Astrocyte of the spinal cord (primary cell): ENCODE measurements at regions not wholly inside any gene's neighbourhood (a gene's known extent, or its start where the extent isn't known, plus 50 kb on each side); places are given as distances from the start of the nearest gene placed in this dataset.

Experiments used
- DNase-seq: peaks from one replicate; pipeline ENCODE4 v3.0.0; 2011; ENCODE audit warnings: low read depth, low spot score
- H3K4me3 ChIP-seq: 2 replicates; pipeline ENCODE4 v1.5.1; 2011; ENCODE audit warnings: low read depth, mild to moderate bottlenecking, low read length, moderate library complexity
- CTCF ChIP-seq: IDR thresholded peaks from 2 replicates; pipeline ENCODE4 v1.5.1; 2012; ENCODE audit warnings: low read depth, mild to moderate bottlenecking, low read length, inconsistent platforms
- in situ Hi-C: cut with HindIII; loops from 2 replicates; pipeline ENCODE4 v1.10.0; 2017; ENCODE audit warnings: low sequenced_read_pairs

GRCh38 chr4:165785337-165785736 lies 87.7 kb upstream of the TLL1 start:
- in situ Hi-C loops, result no loop called here
- H3K4me3 ChIP-seq, result no peak overlapping the region
- no peak for TF ChIP-seq CTCF
- DNase-seq, result no peak

- in situ Hi-C loops, result no loop called here
These were observed 85.3 kb upstream of the TLL1 start for GRCh38 chr4:165787516-165788274.

GRCh38 chr4:165788686-165789463 lies 84.2 kb upstream of the TLL1 start:
- in situ Hi-C loops, result no loop called here
- no peak for DNase-seq
- TF ChIP-seq CTCF, result no peak
- no peak overlapping the region for H3K4me3 ChIP-seq

More at GRCh38 chr4:165787516-165788274, 85.3 kb upstream of the TLL1 start:
- no peak overlapping the region for H3K4me3 ChIP-seq
- no peak for TF ChIP-seq CTCF
- DNase-seq, result no peak

- no peak for TF ChIP-seq CTCF
- in situ Hi-C loops, result no loop called here
- no peak for DNase-seq
- H3K4me3 ChIP-seq, result no peak overlapping the region
These were observed 79.8 kb upstream of the TLL1 start for GRCh38 chr4:165793236-165793635.

GRCh38 chr4:165794834-165795233 lies 78.2 kb upstream of the TLL1 start:
- in situ Hi-C loops, result no loop called here
- TF ChIP-seq CTCF, result no peak
- H3K4me3 ChIP-seq, result no peak overlapping the region
- DNase-seq, result no peak

- no peak for DNase-seq
- in situ Hi-C loops, result no loop called here
- no peak overlapping the region for H3K4me3 ChIP-seq
- TF ChIP-seq CTCF, result no peak
These were observed 73.6 kb upstream of the TLL1 start for GRCh38 chr4:165799384-165799815.
